ENCODE measurements at regions not wholly inside any gene's neighbourhood (a gene's known extent, or its start where the extent isn't known, plus 50 kb on each side); places are given as distances from the start of the nearest gene placed in this dataset.

GRCh38 chr1:221083902-221084301, 204.7 kb downstream of the HLX start:
- no peaks in the 10 kb centered on the region for H3K79me2 ChIP-seq (ENCODE audit: control insufficient read depth, insufficient read depth, low read length)
- H3K9ac ChIP-seq (ENCODE audit: control insufficient read depth, extremely low read depth, insufficient read depth, low read length), result no peak overlapping the region
- no peaks in the 10 kb centered on the region for H3K9me1 ChIP-seq (ENCODE audit: control insufficient read depth, extremely low read depth, insufficient read depth, low read length)
- H4K20me1 ChIP-seq (ENCODE audit: control insufficient read depth, extremely low read depth, insufficient read depth, low read length), result no peaks in the 10 kb centered on the region
- H3K27ac ChIP-seq (ENCODE audit: control insufficient read depth, insufficient read depth, low read length), result no peak overlapping the region
- no peak overlapping the region for H3K4me3 ChIP-seq (ENCODE audit: control insufficient read depth in 2 of 3, extremely low read depth in 1 of 3, insufficient read depth in 2 of 3, low read depth in 1 of 3, low read length in 3 of 3)
- H3K4me2 ChIP-seq (ENCODE audit: control insufficient read depth, extremely low read depth, insufficient read depth, low read depth, low read length), result no peak overlapping the region
- dilution Hi-C loops (cut with MboI; ENCODE audit: extremely low pct_ligation_motif_present, low sequenced_read_pairs), result no loop called here
- FAIRE-seq (no peak), DNase-seq (ENCODE audit: low read depth, low spot score) (no peak)
- no peaks in the 10 kb centered on the region for H3K9me3 ChIP-seq (ENCODE audit: control insufficient read depth, low read depth, low read length)
- H2AFZ ChIP-seq (ENCODE audit: control insufficient read depth, low read length), result no peak overlapping the region
- H3K27me3 ChIP-seq (ENCODE audit: control insufficient read depth, extremely low read depth, insufficient read depth, low read length), result no peaks in the 10 kb centered on the region
- H3K4me1 ChIP-seq (ENCODE audit: control insufficient read depth, extremely low read depth, insufficient read depth, low read length), result no peaks in the 10 kb centered on the region
- no peaks in the 10 kb centered on the region for H3K36me3 ChIP-seq (ENCODE audit: control insufficient read depth in 2 of 2, extremely low read depth in 1 of 2, insufficient read depth in 2 of 2, low read length in 2 of 2)
- TF ChIP-seq EZH2 (IDR thresholded peaks at IDR 0.05; ENCODE audit: low read length) (no peak), CTCF (optimal IDR thresholded peaks at IDR 0.05 in 1 of 3, IDR thresholded peaks at IDR 0.05 in 1 of 3, conservative IDR thresholded peaks at IDR 0.05 in 1 of 3; ENCODE audit: extremely low read depth in 1 of 3, insufficient read depth in 2 of 3, low read length in 3 of 3) (no peak)

- dilution Hi-C loops (cut with MboI; ENCODE audit: extremely low pct_ligation_motif_present, low sequenced_read_pairs), result no loop called here
- H3K4me1 ChIP-seq (ENCODE audit: control insufficient read depth, extremely low read depth, insufficient read depth, low read length), result no peaks in the 10 kb centered on the region
Observed at GRCh38 chr1:221084681-221085080, 205.4 kb downstream of the HLX start.

More at GRCh38 chr1:221084681-221085080, 205.4 kb downstream of the HLX start:
- Histone ChIP-seq H3K9me3 (ENCODE audit: control insufficient read depth, low read depth, low read length) (no peaks in the 10 kb centered on the region), H3K36me3 (ENCODE audit: control insufficient read depth in 2 of 2, extremely low read depth in 1 of 2, insufficient read depth in 2 of 2, low read length in 2 of 2) (no peaks in the 10 kb centered on the region), H3K27me3 (ENCODE audit: control insufficient read depth, extremely low read depth, insufficient read depth, low read length) (no peaks in the 10 kb centered on the region), H4K20me1 (ENCODE audit: control insufficient read depth, extremely low read depth, insufficient read depth, low read length) (no peaks in the 10 kb centered on the region), H3K79me2 (ENCODE audit: control insufficient read depth, insufficient read depth, low read length) (no peaks in the 10 kb centered on the region), H3K4me2 (ENCODE audit: control insufficient read depth, extremely low read depth, insufficient read depth, low read depth, low read length) (no peak overlapping the region), H3K4me3 (ENCODE audit: control insufficient read depth in 2 of 3, extremely low read depth in 1 of 3, insufficient read depth in 2 of 3, low read depth in 1 of 3, low read length in 3 of 3) (no peak overlapping the region), H3K27ac (ENCODE audit: control insufficient read depth, insufficient read depth, low read length) (no peak overlapping the region), H2AFZ (ENCODE audit: control insufficient read depth, low read length) (no peak overlapping the region), H3K9ac (ENCODE audit: control insufficient read depth, extremely low read depth, insufficient read depth, low read length) (no peak overlapping the region), H3K9me1 (ENCODE audit: control insufficient read depth, extremely low read depth, insufficient read depth, low read length) (no peaks in the 10 kb centered on the region)
- DNase-seq (ENCODE audit: low read depth, low spot score) (no peak), FAIRE-seq (no peak)
- TF ChIP-seq CTCF (optimal IDR thresholded peaks at IDR 0.05 in 1 of 3, IDR thresholded peaks at IDR 0.05 in 1 of 3, conservative IDR thresholded peaks at IDR 0.05 in 1 of 3; ENCODE audit: extremely low read depth in 1 of 3, insufficient read depth in 2 of 3, low read length in 3 of 3) (no peak), EZH2 (IDR thresholded peaks at IDR 0.05; ENCODE audit: low read length) (no peak)
